C4-2B (cell line): ENCODE measurements at regions not wholly inside any gene's neighbourhood (a gene's known extent, or its start where the extent isn't known, plus 50 kb on each side); places are given as distances from the start of the nearest gene placed in this dataset.
"Not testable (repeated sequence)": the region's sequence is repeated elsewhere in the genome, so short reads cannot be mapped to it uniquely, and the experiment has no call there.

Experiments
- H3K27ac ChIP-seq: fragments of 450-650 bp; 2 replicates; pipeline ENCODE4 v1.5.1; 2017
- ZFX ChIP-seq: fragments of 450-650 bp; IDR thresholded peaks from 2 replicates; pipeline ENCODE4 v1.6.1; 2017
- TF ChIP-seq, protein P1 (sequence below): fragments of 450-650 bp; conservative IDR thresholded peaks from 2 replicates; pipeline ENCODE4 v1.5.1; 2017; ENCODE audit warnings: mild to moderate bottlenecking

DNA sequence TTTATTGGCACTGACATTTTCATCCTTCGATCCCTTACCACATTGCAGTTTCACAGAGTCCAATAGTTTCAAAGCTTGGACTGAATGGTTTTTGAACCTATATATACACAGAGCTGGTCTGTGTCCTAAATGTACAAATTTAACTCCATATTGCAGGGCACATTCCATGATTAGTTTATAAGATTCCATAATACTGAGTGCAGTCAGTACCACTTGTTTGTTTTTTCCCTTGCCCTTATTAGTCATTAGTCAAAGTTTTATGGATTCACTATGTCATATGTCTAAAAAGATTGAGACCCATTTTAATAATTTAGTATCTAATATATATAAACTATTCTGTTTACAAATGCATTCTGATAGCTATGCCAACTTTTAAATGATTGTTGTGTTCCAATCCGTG is 654.8 kb upstream of the MEF2C start:
- TF ChIP-seq ZFX, result no peak
- TF ChIP-seq, protein P1, sequence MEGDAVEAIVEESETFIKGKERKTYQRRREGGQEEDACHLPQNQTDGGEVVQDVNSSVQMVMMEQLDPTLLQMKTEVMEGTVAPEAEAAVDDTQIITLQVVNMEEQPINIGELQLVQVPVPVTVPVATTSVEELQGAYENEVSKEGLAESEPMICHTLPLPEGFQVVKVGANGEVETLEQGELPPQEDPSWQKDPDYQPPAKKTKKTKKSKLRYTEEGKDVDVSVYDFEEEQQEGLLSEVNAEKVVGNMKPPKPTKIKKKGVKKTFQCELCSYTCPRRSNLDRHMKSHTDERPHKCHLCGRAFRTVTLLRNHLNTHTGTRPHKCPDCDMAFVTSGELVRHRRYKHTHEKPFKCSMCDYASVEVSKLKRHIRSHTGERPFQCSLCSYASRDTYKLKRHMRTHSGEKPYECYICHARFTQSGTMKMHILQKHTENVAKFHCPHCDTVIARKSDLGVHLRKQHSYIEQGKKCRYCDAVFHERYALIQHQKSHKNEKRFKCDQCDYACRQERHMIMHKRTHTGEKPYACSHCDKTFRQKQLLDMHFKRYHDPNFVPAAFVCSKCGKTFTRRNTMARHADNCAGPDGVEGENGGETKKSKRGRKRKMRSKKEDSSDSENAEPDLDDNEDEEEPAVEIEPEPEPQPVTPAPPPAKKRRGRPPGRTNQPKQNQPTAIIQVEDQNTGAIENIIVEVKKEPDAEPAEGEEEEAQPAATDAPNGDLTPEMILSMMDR, result no peak
- no peak overlapping the region for H3K27ac ChIP-seq

DNA sequence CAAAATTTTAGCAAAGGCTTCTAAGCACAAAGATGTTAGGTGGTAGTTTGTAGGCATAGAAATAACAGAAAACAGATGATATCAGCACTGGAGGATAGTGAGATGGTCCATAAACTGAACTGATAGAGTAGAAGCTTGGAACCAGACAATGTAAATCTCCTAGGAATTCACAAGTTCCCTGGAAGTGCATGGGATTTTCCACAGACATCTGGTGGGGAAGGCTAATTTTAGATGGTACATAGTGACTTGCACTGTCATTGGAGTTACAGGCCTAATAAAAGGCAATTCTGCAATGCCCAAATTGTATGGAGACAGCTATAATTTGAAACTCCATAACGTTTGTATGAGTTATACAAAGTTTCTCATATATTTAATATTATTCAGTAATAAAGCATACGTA is 653.0 kb upstream of the MEF2C start:
- no peak overlapping the region for H3K27ac ChIP-seq

DNA sequence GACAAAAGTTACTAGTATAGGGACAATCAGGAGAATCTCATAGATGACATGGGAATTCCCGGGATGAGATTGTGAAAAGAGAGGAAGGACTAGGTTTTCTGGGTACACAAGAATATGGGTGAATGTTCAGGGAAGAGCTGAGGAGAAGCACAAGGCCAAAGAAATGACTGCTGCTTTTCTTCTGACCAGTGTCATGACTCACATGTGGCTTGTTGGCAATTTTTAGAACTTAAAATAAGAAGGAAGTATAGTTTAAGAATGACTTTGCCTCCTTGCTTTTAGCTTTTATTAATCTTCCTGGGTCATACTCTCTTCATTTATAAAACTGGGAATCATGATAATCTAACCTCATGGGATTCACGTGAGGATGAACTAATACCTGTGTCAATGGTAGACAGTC is 652.4 kb upstream of the MEF2C start:
- no peak overlapping the region for H3K27ac ChIP-seq
- TF ChIP-seq, protein P1, result no peak
- TF ChIP-seq ZFX, result no peak

More for the DNA sequence above, 653.0 kb upstream of the MEF2C start:
- no peak for TF ChIP-seq ZFX
- TF ChIP-seq, protein P1, result no peak

DNA sequence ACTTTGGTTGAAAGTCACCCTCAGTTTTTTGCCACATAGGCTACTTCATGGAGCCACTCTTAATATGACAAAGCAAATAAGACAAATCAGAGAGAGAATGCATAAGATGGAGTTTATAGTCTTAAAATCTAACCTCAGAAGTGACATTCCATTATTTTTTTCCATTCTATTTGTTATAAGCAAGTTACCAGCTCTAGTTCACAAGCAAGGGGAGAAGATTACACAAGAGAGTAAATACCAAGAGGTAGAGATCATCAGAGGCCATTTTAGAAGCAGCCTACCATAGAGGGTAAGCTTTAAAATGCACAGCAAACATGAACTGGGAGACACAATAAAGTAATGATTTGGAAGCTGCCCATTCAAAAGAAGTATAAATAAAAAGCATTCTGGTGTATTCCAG is 651.3 kb upstream of the MEF2C start:
- TF ChIP-seq ZFX, result no peak
- TF ChIP-seq, protein P1, result no peak
- no peak overlapping the region for H3K27ac ChIP-seq

DNA sequence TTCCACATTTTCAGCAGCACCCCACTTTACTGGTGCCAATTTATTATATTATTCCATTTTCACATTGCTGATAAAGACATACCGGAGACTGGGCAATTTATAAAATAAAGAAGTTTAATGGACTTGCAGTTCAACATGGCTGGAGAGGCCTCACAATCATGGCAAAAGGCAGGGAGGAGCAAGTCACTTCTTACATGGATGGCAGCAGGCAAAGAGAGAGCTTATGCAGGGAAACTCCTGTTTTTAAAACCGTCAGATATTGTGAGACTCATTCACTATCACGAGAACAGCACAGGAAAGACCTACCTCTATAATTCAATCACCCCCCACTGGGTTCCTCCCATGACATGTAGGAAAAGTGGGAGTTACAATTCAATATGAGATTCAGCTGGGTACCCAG is 641.8 kb upstream of the MEF2C start:
- no peak overlapping the region for H3K27ac ChIP-seq
- TF ChIP-seq, protein P1, result no peak

DNA sequence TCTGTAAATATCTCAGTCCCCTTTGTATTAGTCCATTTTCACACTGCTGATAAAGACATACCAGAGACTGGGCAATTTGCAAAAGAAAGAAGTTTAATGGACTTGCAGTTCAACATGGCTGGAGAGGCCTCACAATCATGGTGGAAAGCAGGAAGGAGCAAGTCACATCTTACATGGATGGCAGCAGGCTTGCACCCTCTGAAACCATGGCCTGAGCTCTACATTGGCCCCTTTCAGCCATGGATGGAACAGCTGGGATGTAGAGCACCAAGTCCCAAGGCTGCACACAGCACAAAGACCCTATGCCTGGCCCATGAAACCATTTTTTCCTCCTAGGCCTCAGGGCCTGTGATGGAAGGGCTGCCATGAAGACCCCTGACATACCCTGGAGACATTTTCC is 640.9 kb upstream of the MEF2C start:
- H3K27ac ChIP-seq, result not testable (repeated sequence)

DNA sequence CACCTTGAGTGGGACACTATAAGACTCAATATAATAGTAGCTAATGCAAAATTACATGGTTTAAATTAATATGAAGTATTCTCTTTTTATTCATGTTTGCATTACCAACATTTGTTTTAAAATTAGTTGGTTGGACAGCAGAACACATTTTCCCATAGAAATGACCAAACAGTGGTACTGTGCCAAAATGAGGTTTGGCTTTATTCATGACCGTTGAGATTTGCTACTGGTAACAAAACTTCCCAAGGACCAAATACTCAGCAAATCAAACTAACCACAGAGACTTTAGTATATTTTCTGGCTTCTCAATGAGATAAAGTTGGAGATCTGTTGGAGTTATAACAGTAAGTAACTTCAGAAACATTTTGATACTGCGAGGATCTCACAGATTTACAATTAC is 637.8 kb upstream of the MEF2C start:
- TF ChIP-seq ZFX, result no peak
- TF ChIP-seq, protein P1, result no peak
- H3K27ac ChIP-seq, result no peak overlapping the region

DNA sequence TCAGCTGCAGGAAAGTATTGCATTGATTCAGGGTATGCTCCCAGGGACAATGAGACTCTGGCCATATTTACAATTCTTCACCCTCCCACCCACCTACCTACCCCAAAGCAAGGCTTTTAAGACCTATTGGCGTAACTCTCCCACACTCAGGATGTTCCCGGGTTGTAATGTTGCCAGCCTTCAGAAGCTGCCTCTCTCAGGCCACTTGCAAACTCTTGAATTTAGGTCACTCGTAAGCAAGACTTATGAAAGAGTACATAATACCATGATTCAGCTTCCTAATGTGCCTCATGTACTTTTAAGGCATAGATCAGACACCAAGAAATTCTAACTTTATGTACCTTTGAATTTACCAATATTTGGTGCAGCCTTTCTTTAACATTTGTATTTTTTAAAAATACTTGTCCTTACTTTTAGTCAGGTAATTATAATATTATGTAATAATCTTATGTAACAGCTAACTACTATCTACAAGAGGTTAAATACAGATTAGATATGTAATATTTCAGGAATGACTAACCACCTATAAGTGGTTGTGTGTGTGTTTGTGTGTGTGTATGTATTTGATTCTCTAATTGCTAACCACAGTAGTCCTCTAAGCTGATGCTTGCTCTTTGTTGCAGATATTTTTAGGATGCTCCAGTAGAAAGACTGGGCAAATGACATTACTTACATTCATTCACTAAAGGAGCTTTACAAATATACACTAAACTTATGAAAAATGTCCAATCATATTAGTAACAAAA is 630.5 kb upstream of the MEF2C start:
- no peak for TF ChIP-seq ZFX
- TF ChIP-seq, protein P1, result no peak
- H3K27ac ChIP-seq, result no peak overlapping the region
